Vagina (tissue), 2 donors: ENCODE measurements at regions not wholly inside any gene's neighbourhood (a gene's known extent, or its start where the extent isn't known, plus 50 kb on each side); places are given as distances from the start of the nearest gene placed in this dataset.

ENCODE experiments used
- DNase-seq, 2 donors: peaks; one replicate each; pipeline ENCODE4 v3.0.0-alpha.2; 2017; ENCODE audit errors: extremely low spot score in 2 of 2
- H3K27ac ChIP-seq: fragments of 200-600 bp; sonication (generic); one replicate; pipeline ENCODE4 v1.5.1; 2019
- H3K27me3 ChIP-seq: fragments of 200-600 bp; sonication (generic); one replicate; pipeline ENCODE4 v1.5.1; 2019
- H3K36me3 ChIP-seq, 2 donors: fragments of 200-600 bp; sonication (generic); one replicate each; pipeline ENCODE4 v1.5.1; 2017 to 2019
- H3K4me1 ChIP-seq: fragments of 200-600 bp; sonication (generic); one replicate; pipeline ENCODE4 v1.5.1; 2019
- H3K4me3 ChIP-seq, 2 donors: fragments of 200-600 bp; sonication (generic); 1 replicate in 1 of 2; 2 replicates in 1 of 2; pipeline ENCODE4 v1.5.1; 2016 to 2019
- H3K9me3 ChIP-seq: fragments of 200-600 bp; sonication (generic); one replicate; pipeline ENCODE4 v1.5.1; 2019
- CTCF ChIP-seq, 3 experiments: fragments of 450-650 bp in 2 of 3; fragments of 200-600 bp in 1 of 3; sonication (generic) in 1 of 3; IDR thresholded peaks; one replicate each; pipeline ENCODE4 v1.5.1; 2017 to 2019; ENCODE audit warnings: antibody characterized with exemption in 3 of 3, mild to moderate bottlenecking in 2 of 3, moderate library complexity in 2 of 3
- POLR2A ChIP-seq, 2 donors: fragments of 450-650 bp; IDR thresholded peaks; one replicate each; pipeline ENCODE4 v1.6.1; 2017; ENCODE audit warnings: antibody characterized with exemption in 2 of 2, mild to moderate bottlenecking in 2 of 2, moderate library complexity in 2 of 2
- POLR2AphosphoS5 ChIP-seq, 2 donors: sonication (generic); formaldehyde crosslinking; IDR thresholded peaks; one replicate each; pipeline ENCODE4 v1.9.0; 2017; ENCODE audit warnings: antibody characterized with exemption in 2 of 2, mild to moderate bottlenecking in 2 of 2, low read depth in 1 of 2; ENCODE audit not compliant: insufficient read depth in 1 of 2
- intact Hi-C: fragments of 100-400 bp; cut with DNase I; formaldehyde crosslinking; loops from one replicate; pipeline ENCODE4 v1.15.1; 2023

- Histone ChIP-seq H3K27me3 (no peaks in the 10 kb centered on the region), H3K9me3 (no peaks in the 10 kb centered on the region), H3K36me3 (no peaks in the 10 kb centered on the region), H3K4me1 (no peaks in the 10 kb centered on the region), H3K27ac (no peak overlapping the region), H3K4me3 (no peak overlapping the region)
- intact Hi-C loops, result no loop called here
- DNase-seq, result no peak
- no peak for TF ChIP-seq POLR2AphosphoS5 (IDR thresholded peaks at IDR 0.05; ENCODE audit: insufficient read depth in 1 of 2, low read depth in 1 of 2)
- no peak for TF ChIP-seq CTCF (IDR thresholded peaks at IDR 0.05)
- no peak for TF ChIP-seq POLR2A (IDR thresholded peaks at IDR 0.05)
Observed at GRCh38 chr2:192484903-192485302, 290.2 kb upstream of the TMEFF2 start.

DNA sequence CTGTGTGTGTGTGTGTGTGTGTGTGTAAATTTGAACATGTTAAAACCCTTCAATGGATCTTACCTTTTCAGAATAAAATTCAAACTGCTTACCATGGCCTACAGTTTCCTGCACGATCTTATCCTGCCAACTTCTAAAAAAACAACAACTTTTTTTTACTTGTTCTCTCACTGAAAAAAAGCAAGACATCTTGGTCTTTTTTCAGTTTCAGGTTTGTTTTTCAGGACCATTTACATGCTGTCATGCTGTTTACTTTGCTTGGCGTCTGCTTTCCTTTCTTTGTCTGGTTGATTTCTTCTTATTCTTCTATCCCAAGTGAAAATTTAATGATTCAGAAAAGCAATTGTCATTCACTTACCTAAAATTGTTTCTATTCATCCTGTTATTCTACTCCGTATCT, 286.3 kb upstream of the TMEFF2 start:
- TF ChIP-seq POLR2A (IDR thresholded peaks at IDR 0.05), result no peak
- no peak for TF ChIP-seq CTCF (IDR thresholded peaks at IDR 0.05)
- no peak for TF ChIP-seq POLR2AphosphoS5 (IDR thresholded peaks at IDR 0.05; ENCODE audit: insufficient read depth in 1 of 2, low read depth in 1 of 2)
- Histone ChIP-seq H3K27me3 (no peaks in the 10 kb centered on the region), H3K4me3 (no peak overlapping the region), H3K27ac (no peak overlapping the region), H3K4me1 (no peaks in the 10 kb centered on the region), H3K36me3 (no peaks in the 10 kb centered on the region), H3K9me3 (no peaks in the 10 kb centered on the region)
- intact Hi-C loops, result no loop called here
- DNase-seq, result no peak

GRCh38 chr2:192473331-192473730, 278.6 kb upstream of the TMEFF2 start:
- Histone ChIP-seq H3K27me3 (no peaks in the 10 kb centered on the region), H3K36me3 (no peaks in the 10 kb centered on the region), H3K4me3 (no peak overlapping the region), H3K27ac (no peak overlapping the region), H3K4me1 (no peaks in the 10 kb centered on the region), H3K9me3 (no peaks in the 10 kb centered on the region)
- intact Hi-C loops, result no loop called here
- no peak for DNase-seq
- TF ChIP-seq POLR2AphosphoS5 (IDR thresholded peaks at IDR 0.05; ENCODE audit: insufficient read depth in 1 of 2, low read depth in 1 of 2) (no peak), POLR2A (IDR thresholded peaks at IDR 0.05) (no peak), CTCF (IDR thresholded peaks at IDR 0.05) (no peak)

DNA sequence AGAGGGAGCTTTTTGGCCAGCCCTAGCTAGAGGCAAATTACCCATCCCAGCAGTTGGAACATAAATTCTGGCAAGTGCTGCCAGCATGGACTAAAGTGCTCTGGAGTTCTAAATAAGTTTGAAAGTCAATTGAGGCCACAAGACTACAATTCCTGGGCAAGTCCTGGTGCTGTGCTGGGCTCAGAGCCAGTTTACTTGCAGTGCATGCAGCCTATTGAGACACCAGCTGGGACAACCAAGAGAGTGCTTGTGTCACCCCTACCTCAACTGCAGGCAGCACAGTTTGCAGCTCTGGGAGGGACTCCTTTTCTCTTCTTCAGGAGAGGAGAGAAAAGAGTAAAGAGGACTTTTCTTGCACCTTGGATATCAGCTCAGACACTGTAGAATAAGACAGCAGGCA, 277.2 kb upstream of the TMEFF2 start:
- DNase-seq, result no peak
- Histone ChIP-seq H3K9me3 (no peaks in the 10 kb centered on the region), H3K27ac (no peak overlapping the region), H3K4me1 (no peaks in the 10 kb centered on the region), H3K27me3 (no peaks in the 10 kb centered on the region), H3K4me3 (no peak overlapping the region), H3K36me3 (no peaks in the 10 kb centered on the region)
- no peak for TF ChIP-seq POLR2A (IDR thresholded peaks at IDR 0.05)
- no peak for TF ChIP-seq POLR2AphosphoS5 (IDR thresholded peaks at IDR 0.05; ENCODE audit: insufficient read depth in 1 of 2, low read depth in 1 of 2)
- no peak for TF ChIP-seq CTCF (IDR thresholded peaks at IDR 0.05)
- intact Hi-C loops, result no loop called here

- intact Hi-C loops, result no loop called here
- Histone ChIP-seq H3K9me3 (no peaks in the 10 kb centered on the region), H3K27ac (no peak overlapping the region), H3K36me3 (no peaks in the 10 kb centered on the region), H3K4me1 (no peaks in the 10 kb centered on the region), H3K4me3 (no peak overlapping the region), H3K27me3 (no peaks in the 10 kb centered on the region)
- TF ChIP-seq CTCF (IDR thresholded peaks at IDR 0.05) (no peak), POLR2AphosphoS5 (IDR thresholded peaks at IDR 0.05; ENCODE audit: insufficient read depth in 1 of 2, low read depth in 1 of 2) (no peak), POLR2A (IDR thresholded peaks at IDR 0.05) (no peak)
- DNase-seq, result no peak
Observed at GRCh38 chr2:192469612-192470011, 274.9 kb upstream of the TMEFF2 start.
